WERI-Rb-1 (cell line): ENCODE measurements at regions not wholly inside any gene's neighbourhood (a gene's known extent, or its start where the extent isn't known, plus 50 kb on each side); places are given as distances from the start of the nearest gene placed in this dataset.

ENCODE experiments used
- DNase-seq: peaks from one replicate; pipeline ENCODE4 v3.0.0-alpha.2; 2020
- H3K27ac ChIP-seq: fragments of 250-450 bp; sonication (Bioruptor Pico); 2 replicates; pipeline ENCODE4 v1.5.1; 2020; ENCODE audit warnings: mild to moderate bottlenecking, moderate library complexity
- H3K27me3 ChIP-seq: fragments of 250-450 bp; sonication (Bioruptor Pico); 2 replicates; pipeline ENCODE4 v1.5.1; 2021; ENCODE audit warnings: mild to moderate bottlenecking, low read depth, moderate library complexity; ENCODE audit not compliant: insufficient read depth, severe bottlenecking
- H3K36me3 ChIP-seq: fragments of 250-450 bp; sonication (Bioruptor Pico); 2 replicates; pipeline ENCODE4 v1.5.1; 2020; ENCODE audit warnings: mild to moderate bottlenecking, moderate library complexity
- H3K4me3 ChIP-seq: 2 replicates; pipeline ENCODE4 v1.5.1; 2011; ENCODE audit warnings: low read depth, mild to moderate bottlenecking, control low read depth, low read length
- H3K9me3 ChIP-seq: fragments of 250-450 bp; sonication (Bioruptor Pico); 2 replicates; pipeline ENCODE4 v1.5.1; 2021; ENCODE audit warnings: mild to moderate bottlenecking, moderate library complexity; ENCODE audit not compliant: severe bottlenecking
- CTCF ChIP-seq: IDR thresholded peaks from 2 replicates; pipeline ENCODE4 v1.5.1; 2011; ENCODE audit warnings: low read depth, mild to moderate bottlenecking, control low read depth, inconsistent platforms, low read length

- Histone ChIP-seq H3K27ac (no peak overlapping the region), H3K27me3 (no peaks in the 10 kb centered on the region)
- DNase-seq, result no peak
Measured at GRCh38 chr4:144336633-144337032, 196.1 kb upstream of the GYPA start.

GRCh38 chr4:144338148-144338547, 197.6 kb upstream of the GYPA start:
- Histone ChIP-seq H3K27me3 (no peaks in the 10 kb centered on the region), H3K4me3 (no peak overlapping the region), H3K27ac (no peak overlapping the region), H3K36me3 (no peaks in the 10 kb centered on the region), H3K9me3 (no peaks in the 10 kb centered on the region)
- no peak for DNase-seq
- no peak for TF ChIP-seq CTCF

More at GRCh38 chr4:144336633-144337032, 196.1 kb upstream of the GYPA start:
- TF ChIP-seq CTCF, result no peak
- no peaks in the 10 kb centered on the region for H3K36me3 ChIP-seq
- H3K9me3 ChIP-seq, result no peaks in the 10 kb centered on the region
- H3K4me3 ChIP-seq, result no peak overlapping the region

- no peaks in the 10 kb centered on the region for H3K36me3 ChIP-seq
- no peaks in the 10 kb centered on the region for H3K9me3 ChIP-seq
- no peak overlapping the region for H3K27ac ChIP-seq
- H3K4me3 ChIP-seq, result no peak overlapping the region
- no peak for TF ChIP-seq CTCF
- DNase-seq, result no peak
- no peaks in the 10 kb centered on the region for H3K27me3 ChIP-seq
Measured at GRCh38 chr4:144338834-144339233, 198.3 kb upstream of the GYPA start.

- no peaks in the 10 kb centered on the region for H3K9me3 ChIP-seq
- no peak overlapping the region for H3K4me3 ChIP-seq
- TF ChIP-seq CTCF, result no peak
- no peak overlapping the region for H3K27ac ChIP-seq
- H3K27me3 ChIP-seq, result no peaks in the 10 kb centered on the region
- no peaks in the 10 kb centered on the region for H3K36me3 ChIP-seq
- no peak for DNase-seq
Measured at GRCh38 chr4:144340931-144341330, 200.4 kb upstream of the GYPA start.

GRCh38 chr4:144342949-144343760, 202.6 kb upstream of the GYPA start:
- H3K4me3 ChIP-seq, result no peak overlapping the region
- H3K9me3 ChIP-seq, result no peaks in the 10 kb centered on the region
- DNase-seq, result no peak
- no peaks in the 10 kb centered on the region for H3K36me3 ChIP-seq
- no peak overlapping the region for H3K27ac ChIP-seq
- no peaks in the 10 kb centered on the region for H3K27me3 ChIP-seq
- TF ChIP-seq CTCF, result no peak

GRCh38 chr4:144347121-144347520, 206.6 kb upstream of the GYPA start:
- no peaks in the 10 kb centered on the region for H3K27me3 ChIP-seq
- no peak for DNase-seq
- H3K27ac ChIP-seq, result no peak overlapping the region
- no peak overlapping the region for H3K4me3 ChIP-seq
- TF ChIP-seq CTCF, result no peak
- no peaks in the 10 kb centered on the region for H3K9me3 ChIP-seq
- no peaks in the 10 kb centered on the region for H3K36me3 ChIP-seq
